Stimulated activated CD8-positive, alpha-beta memory T cell treated with anti-CD3 and anti-CD28 coated beads, Interleukin-15, amount 100 ng/mL, for 24 hours (primary cell): ENCODE measurements at regions not wholly inside any gene's neighbourhood (a gene's known extent, or its start where the extent isn't known, plus 50 kb on each side); places are given as distances from the start of the nearest gene placed in this dataset.
"Not testable (repeated sequence)": the region's sequence is repeated elsewhere in the genome, so short reads cannot be mapped to it uniquely, and the experiment has no call there.

Experiments
- DNase-seq: peaks from one replicate; pipeline ENCODE4 v3.0.0-alpha.2; 2020; ENCODE audit warnings: low read depth

DNA sequence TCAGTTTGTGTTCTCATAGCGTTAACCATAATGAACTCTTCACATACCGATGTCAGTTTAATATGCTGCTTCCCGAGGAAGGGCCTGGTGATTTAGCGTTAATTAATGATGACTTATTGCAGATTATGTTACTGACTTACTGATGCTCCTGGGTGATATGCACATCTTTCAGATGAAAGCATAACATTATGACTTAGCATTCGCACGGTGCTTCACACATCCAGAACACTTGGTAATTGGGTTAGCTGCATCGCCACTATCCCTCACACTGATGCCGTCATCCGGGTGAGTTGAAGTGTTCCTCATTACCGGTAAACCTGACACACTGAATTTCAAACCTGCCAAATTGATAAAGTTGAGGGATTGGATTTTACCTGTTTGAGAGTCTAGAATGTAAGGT lies 239.0 kb upstream of the PODXL start:
- DNase-seq, result no peak

DNA sequence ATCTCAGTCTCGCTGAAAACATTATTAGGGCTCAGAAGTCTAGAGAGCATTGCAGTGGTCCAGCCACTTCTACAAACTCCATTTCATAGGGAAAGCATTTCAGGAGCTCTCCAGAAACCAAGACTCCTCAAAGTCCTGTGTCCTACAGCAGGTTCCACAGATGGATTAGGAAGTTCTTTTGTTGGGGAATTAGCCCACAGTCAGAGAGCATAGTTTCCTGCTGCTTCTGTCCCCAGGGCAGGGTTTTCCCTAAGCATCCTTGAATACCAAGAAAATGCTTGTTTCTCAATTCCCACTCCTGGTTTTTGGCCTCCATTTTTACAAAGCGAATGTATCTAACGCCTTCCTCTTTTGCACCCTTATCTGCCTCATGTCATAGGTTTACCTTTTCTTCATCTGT lies 235.9 kb upstream of the PODXL start:
- DNase-seq, result no peak

DNA sequence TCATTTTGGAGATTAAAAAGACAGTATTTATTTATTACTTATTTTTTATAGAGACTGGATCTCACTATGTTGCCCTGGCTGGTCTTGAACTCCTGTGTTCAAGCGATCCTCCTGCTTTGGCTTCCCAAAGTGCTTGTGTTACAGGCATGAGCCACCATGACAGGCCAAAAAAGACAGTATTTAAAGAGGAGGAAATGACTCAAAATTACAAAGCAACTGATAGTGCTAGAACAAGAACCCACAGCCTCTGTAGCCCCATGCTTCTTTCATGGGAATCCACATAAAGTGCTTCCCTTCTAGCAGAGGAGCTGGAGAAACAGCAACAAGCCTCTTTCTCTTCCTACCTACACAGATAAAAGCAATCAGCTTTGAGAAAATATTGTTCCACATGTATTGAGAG lies 230.7 kb upstream of the PODXL start:
- no peak for DNase-seq

DNA sequence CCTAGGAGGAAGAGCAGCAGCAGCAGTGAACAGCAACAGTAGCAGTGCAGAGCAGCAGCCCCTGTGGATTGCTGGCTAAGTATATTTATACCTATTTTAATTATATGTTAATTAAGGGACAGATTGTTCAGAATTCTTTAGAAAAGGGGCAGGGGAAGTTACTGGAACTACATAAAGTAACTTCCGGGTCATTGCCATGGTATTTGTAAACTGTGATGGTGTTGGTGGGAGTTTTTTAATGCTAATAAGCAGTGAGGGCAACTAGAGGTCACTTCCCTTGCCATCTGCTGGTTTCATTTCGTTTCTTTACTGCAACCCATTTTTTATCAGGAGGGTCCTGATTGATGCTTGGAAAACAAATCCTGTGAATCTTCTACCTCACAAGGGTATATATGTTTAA lies 229.8 kb upstream of the PODXL start:
- DNase-seq, result no peak

DNA sequence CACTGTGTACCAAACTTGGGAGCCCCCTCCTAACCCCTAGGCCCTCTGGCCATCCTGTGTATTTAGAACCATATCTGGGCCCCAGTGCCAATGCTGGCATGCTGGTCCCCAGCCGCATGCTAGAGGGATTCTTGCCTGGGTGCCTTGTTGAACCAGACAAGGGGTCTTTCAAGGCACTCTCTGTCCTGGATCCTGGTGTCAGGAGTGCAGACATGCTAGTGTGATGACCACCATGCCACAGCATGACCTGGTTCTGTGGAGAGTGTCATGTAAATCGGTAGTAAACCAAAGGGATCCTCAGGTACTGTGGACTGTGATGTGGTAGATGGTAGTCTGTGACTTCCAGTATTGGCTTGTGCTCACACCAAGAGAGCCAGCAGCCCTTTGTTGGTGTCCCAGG lies 222.2 kb upstream of the PODXL start:
- no peak for DNase-seq

DNA sequence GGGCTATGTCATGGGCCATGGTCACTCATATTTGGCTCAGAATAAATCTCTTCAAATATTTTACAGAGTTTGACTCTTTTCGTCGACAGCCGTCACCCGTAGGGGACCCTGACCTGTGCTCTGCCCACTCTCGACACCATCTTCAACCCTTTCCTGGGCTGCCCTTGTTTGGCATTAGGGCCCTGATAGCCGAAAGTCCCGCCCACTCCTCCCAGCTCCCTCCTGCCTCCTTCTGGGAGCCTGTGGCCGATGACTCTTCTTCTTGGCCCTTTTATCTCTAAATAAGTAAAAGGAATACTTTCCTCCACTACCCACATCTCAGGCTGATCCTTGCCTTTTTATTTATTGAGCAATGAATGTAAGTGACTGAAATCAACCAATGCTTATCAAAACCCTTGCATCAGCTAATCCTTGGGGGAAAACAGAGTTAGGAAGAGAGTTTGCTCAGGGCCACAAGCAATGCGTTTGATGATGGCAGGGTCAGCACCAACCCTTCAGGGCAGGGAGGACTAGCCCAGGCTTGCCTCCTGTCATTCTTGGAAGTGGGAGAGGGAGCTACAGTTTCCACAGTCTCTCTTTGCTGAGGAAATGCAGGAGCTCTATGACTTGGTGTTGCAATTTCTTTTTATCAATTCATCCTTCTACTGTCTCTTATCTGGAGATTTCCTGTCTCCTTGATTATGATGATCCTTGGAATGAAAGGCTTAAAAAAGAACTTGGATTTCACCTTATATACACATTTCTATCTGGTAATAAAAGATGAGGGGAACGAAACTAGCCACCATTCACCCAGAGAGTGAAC lies 218.2 kb upstream of the PODXL start:
- DNase-seq, result no peak

DNA sequence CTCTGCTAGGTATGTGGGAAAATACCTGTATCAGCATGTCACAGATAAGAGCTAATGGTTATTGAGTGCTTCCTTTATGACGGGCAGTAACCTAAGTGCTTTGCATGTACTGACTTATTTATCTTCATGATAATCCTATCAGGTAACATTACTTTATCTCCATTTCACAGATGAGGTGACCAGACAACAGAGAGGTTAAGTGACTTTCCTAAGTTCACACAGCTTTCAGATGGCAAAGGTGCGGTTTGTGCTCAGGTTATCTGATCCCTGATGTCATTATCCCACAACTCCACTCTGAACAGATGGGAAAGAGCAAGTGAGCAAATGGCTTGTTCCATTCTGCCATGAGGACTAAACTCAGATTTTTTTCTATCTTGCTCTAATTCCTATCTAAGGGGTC lies 217.0 kb upstream of the PODXL start:
- DNase-seq, result no peak

DNA sequence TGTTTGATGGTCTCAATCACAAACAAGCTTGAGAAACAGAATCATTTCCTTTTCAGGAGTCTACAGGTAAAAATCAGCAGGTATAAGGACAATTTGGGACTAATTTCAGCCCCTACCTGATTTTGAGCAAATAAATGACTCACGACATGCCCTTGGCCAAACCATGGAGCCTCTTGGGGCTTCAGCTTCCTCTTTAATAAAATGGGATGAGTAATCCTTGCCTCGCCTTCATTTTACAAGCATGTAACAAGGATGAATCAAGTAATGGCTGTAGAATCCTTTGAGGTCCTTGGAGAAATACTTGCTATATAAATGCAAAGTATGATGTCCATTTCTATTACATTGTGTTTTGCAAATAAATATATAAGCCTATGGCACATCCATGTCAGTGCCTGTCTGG lies 212.8 kb upstream of the PODXL start:
- no peak for DNase-seq

DNA sequence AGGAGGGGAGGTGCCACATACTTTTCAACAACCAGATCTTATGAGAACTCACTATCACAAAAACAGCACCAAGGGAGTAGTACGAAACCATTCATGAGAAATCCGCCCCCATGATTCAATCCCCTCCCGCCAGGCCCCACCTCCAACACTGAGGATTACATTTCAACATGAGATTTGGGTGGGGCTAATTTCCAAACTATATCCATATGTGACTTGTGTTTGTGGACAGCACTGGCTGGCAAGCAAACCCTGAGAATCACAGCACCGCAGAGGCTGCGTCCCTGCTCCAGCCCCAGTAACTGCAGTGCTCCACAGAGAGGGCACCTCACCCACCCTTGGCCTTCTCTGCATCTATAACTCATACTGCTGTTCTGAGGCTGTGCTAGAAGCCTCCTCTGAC lies 211.2 kb upstream of the PODXL start:
- no peak for DNase-seq

DNA sequence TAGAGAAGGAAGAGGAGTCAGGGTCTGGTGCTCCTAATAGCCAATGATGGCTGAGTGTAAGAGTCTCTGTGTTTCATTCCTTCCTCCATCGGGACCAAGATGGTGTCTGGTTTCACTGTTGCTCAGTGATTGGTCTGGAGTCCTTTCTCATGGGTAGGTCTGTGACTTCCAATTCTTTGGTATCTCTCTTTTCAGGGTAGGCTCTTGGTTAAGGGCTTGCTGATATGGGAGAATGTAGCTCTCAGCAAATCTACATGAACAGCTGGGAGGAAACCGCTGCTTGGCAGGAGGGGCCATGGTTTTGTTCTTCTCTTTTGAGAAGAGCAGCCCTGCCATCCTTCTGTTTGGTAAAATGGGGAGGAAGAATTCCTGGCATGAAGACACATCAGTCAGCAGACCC lies 209.1 kb upstream of the PODXL start:
- DNase-seq, result no peak

DNA sequence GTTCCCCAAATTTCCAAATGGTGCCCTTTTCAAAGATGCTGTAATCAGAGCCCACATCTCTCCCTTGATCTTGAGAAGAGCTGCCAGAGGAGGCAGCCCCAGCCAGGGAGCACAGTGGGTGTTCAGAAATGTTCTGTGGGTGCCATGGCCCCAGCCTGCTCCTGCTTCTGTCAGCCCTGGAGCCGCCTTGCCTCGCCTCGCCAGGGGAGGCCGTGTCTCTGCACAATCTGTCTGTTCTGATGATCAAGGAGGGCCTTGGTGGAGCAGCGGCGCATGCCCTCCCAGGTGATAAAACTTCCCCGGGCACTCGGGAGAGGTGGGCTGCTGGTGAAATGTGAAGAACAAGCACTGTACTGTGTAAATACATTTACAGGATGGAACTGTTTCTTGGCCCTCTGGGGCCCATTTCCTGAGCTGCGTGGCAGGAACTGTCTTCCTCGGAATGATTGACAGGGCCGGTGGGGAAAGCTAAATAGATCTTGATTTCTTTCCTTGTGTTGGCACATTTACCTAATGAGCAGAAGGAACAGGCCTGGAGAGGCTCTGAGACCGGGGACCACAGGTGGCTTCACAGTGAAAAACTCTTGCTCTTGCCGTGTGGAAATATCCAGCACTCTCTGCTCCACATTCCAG lies 207.8 kb upstream of the PODXL start:
- no peak for DNase-seq

DNA sequence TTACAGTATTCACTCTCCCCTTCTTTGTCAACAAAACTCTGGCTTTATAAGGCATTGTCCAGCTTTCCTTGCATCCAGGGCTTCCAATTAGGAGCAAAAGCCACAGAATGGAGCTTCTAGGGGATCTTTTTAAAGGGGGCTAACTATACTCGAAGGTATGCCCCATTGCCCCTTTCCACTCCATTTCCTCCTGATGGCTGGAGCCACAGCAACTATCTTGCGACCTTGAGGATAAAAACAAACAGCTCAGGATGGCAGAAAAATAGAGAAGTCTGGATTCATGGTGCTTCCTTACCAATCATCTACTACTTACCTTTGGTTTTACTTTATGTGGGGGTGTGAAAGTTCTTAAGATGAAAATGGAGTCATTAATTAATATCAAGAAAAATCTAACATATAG lies 206.3 kb upstream of the PODXL start:
- no peak for DNase-seq

DNA sequence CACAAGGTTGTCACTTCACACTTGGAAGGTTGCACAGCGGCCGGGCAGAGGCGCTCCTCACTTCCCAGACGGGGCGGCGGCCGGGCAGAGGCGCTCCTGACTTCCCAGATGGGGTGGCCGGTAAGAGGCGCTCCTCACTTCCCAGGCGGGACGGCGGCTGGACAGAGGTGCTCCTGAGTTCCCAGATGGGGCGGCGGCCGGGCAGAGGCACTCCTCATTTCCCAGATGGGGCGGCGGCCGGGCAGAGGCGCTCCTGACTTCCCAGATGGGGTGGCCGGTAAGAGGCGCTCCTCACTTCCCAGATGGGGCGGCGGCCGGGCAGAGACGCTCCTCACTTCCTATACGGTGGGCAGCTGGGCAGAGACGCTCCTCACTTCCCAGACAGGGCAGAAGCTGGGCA lies 199.4 kb upstream of the PODXL start:
- DNase-seq, result not testable (repeated sequence)

DNA sequence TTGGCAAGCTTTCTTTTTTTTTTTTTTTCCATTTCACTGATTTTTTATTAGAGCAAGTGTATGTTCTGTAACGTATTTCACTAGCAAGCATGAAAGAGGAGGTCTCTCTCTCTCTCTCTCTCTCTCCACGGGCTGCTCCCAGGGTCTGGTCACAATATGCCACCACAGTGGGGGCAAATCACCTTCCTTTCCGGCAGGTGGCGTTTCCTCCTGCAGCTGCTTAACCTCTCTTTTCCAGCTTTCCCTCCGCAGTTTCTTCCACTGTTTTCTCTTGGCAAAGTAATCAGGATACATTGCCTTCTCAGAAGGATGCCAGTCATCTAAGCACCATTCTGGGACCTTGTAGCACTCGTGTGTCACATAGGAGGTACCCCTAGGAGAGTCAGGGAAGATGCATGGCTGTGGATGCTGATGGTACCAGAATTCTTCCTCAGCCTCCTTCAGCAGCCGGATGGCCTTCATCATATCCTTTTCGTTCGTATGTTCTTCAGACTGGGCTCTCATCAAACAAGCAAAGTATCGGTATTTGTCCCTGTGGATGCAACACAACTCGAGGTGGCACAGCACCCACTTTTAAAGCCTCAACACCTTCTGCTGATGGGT lies 197.3 kb upstream of the PODXL start:
- no peak for DNase-seq

DNA sequence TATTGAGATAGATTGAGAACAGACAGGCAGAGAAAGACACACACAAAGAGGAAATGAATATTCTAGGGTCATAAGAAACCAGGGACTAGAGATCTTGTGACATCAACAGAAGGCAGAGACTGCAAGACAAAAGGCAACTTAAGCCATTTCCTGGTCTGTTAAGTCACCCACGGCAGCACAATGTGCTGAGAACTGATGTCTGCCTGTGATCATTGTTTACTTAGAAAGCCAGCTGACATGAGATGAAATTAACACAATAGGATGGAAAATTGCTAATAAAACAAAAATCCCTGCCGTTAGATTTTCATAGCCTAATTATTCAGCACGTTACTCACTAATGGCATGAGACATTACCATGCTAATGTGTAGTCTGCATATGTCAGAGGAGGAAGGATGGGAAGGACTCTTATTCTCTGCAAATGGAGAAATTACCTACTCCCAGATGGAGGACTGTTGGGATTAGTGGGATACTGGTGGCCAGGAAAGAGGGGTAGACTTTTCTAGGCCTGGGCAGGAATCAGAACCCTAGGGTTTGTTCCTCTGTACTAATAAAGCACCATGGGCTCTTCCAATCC lies 191.3 kb upstream of the PODXL start:
- DNase-seq, result no peak

DNA sequence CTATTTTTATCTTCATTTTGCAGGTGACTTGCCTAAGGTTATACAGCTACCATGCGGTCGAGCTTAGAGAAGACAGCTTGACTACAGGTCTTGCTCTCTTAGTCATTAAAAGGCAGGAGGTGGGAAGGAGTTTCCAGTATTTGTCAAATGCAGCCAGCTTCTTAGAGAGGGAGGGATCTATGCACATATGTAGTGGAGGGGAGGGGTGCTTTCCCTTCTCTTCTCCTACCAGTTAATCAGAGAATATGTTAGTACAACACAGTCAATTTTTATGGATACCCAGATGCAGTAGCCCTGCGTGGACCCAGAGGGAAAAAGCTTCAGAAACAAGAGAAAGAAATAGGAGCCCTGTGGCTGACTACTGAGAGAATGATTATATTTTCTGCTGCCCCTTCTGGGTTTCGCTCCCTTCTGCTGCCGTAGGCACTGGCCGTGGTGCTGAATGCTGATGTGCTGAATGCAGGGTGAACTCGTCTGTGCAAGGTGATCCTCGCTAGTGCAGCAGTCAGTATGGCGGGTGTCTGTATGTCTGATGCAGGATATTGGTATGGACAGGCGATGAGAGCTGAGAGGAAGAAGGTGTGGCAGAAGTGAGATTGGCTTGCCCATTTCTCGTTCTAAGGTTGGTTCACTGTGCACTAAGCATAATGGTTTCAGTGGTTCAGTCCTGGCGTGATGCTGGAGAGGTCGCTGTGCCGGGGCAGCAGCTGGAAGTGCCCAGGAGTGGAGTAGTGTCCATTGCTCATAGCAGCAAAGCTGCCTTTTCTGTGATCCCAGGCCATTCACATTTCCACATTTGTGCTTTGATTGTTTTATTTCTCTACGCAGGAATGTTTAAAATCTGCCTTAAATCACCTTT lies 189.2 kb upstream of the PODXL start:
- DNase-seq, result no peak

DNA sequence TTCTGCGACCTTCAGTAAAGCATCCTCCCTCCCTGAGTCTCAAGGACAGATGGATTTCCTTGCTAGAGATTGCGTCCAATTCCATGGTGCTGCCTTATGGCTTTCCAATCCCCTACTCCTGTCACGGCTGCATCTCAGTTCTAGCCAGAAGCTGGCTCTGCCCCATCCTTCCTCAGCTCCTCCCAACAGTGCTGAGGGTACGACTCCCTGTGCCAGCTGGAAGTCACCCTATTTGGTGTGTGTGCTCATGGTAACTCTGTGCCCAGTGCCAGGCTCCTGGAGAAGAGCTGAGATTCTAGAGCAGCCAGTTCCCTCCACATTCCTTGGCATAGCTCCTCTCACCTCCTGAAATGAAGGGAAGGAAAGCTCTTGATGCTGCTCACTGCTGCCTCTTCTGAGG lies 185.0 kb upstream of the PODXL start:
- no peak for DNase-seq

DNA sequence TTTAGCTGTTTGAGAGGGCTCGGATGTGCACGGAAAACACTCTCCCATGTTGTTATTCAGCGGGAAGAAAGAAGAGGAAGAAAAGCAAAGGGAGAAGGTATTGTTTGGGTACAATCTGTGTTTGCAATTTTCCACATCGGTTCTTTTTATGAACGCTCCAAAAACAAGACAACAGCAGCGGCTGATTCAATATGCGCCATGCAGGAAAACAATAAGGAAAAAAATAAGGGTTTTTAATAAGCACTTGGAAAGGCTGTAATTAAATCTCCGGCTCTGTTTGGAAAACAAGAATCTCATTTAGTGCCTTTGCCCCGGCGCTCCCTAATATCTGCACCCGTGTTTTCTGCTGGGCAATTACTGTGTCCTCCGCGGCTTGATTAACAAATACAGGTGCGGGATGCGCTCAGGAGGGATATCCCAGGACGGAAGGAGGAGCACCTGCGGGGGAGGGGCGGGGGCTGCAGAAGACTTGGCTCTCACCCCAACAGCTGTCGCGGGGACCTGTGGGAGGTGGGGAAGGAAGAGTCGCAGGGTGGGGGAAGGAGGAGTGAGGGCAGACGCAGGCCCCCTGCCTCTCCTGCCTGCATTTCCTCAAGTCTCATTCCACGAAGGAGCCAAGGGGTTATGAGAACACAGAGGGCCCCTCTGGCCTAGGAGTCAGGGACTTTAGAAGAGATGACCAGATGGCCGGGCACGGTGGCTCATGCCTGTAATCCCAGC lies 181.5 kb upstream of the PODXL start:
- DNase-seq, result no peak

DNA sequence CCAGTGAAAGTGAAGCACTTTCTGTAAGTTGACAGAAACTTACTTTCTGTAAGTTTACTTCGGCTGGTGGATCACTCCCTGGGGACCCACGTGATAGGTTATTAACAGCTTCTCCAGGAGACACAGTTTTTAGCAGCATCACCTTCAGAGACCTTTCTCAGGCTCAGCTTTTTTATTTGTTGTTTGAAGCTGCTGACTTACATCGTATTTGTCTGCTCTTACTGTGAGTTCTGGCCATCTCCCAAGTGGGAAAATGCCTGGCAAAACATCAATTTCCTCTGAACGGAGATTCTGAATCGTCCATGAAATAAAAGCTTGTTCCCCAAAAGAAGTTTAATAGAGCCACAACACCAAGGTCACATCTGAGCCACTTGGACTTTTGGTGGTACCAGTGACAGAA lies 178.7 kb upstream of the PODXL start:
- no peak for DNase-seq

DNA sequence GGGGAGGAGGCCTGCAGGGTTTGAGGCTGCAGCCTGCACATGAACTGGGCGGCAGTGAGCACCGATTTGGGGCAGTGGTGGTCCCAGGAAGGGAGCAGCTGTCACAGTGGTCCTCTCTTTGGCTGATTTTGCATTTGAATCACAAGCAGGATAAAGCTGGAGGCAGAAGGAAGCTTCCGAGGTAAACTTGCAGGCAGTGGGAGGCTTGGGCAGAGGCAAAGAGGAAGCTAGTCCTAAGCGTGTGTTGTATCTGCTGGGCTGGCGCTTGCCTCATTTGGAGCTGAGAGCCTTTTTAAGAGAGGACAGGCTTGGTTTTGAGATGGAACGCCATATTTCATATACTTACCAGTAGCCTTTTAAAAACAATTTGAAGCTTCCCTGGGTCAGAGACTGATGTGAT lies 177.2 kb upstream of the PODXL start:
- DNase-seq, result no peak

DNA sequence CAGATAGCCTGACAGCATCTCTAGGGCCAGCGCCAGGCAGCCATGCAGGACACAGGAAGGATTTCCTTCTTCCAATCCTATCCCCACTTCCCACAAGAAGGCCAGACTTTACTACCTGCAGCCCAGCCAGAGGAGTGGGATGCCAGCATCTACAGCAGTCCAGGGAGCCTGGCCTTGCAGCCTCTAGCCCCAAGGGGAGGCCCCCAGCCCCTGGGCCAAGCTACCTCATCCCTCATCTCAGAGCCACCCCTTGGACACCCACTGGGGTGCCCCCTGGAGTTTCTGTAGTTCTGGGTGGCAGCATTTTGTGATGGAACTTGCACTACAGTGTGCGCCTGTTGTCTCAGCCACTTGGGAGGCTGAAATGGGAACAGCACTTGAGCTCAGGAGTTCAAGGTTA lies 170.8 kb upstream of the PODXL start:
- no peak for DNase-seq

DNA sequence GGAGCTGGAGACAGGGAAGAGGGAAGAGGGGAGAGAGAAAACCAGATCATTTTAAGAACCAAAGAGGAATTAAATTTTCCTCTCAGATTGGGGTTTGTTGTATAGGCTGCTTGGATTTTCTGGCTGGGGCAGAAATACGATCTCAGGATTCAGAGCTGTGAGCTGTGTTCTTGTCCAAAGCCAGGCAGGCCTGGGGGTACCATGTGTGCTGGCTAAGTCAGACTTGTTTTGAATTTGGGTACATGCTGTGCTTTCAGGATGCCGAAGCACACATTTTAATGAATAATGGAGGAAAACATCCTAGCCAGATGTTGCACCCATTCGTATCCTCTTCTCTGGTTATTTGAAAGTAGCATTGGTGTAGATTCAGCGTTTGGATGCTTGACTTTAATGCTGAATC lies 170.3 kb upstream of the PODXL start:
- DNase-seq, result no peak
